NB4 (cell line): ENCODE measurements at regions not wholly inside any gene's neighbourhood (a gene's known extent, or its start where the extent isn't known, plus 50 kb on each side); places are given as distances from the start of the nearest gene placed in this dataset.

Source experiments
- CTCF ChIP-seq: IDR thresholded peaks from one replicate; pipeline ENCODE4 v1.5.1; 2012; ENCODE audit warnings: low read depth, low read length
- MAX ChIP-seq: IDR thresholded peaks from 2 replicates; pipeline ENCODE4 v1.6.1; 2011; ENCODE audit warnings: low read depth, low read length
- MYC ChIP-seq: IDR thresholded peaks from 2 replicates; pipeline ENCODE4 v1.6.1; 2011; ENCODE audit warnings: low read depth, low read length
- POLR2A ChIP-seq: IDR thresholded peaks from 2 replicates; pipeline ENCODE4 v1.6.1; 2011; ENCODE audit warnings: mild to moderate bottlenecking; ENCODE audit not compliant: insufficient read length; ENCODE audit errors: extremely low read depth

- TF ChIP-seq POLR2A: no peak
- TF ChIP-seq CTCF: no peak
- no peak for TF ChIP-seq MAX
- no peak for TF ChIP-seq MYC
Observed at GRCh38 chr3:61420136-61420759, 141.1 kb upstream of the PTPRG start.
